Stimulated activated effector memory CD8-positive, alpha-beta T cell treated with anti-CD3 and anti-CD28 coated beads, Interleukin-12 subunit alpha, Interleukin-12 subunit beta, amount 100 ng/mL, for 72 hours (primary cell): ENCODE measurements at regions not wholly inside any gene's neighbourhood (a gene's known extent, or its start where the extent isn't known, plus 50 kb on each side); places are given as distances from the start of the nearest gene placed in this dataset.

Experiments
- ATAC-seq: fragments of 150-1000 bp; cut with Tn5 transposase; 2 replicates; pipeline ENCODE4 v1.10.0; 2021
- DNase-seq, 2 donors: peaks; one replicate each; pipeline ENCODE4 v3.0.0; 2021 to 2022; ENCODE audit warnings: low spot score in 2 of 2
- H3K27ac Mint-ChIP-seq: one replicate; pipeline ENCODE4 v1.8.0; 2022; ENCODE audit warnings: mild to moderate bottlenecking, mixed read lengths
- H3K36me3 Mint-ChIP-seq: one replicate; pipeline ENCODE4 v1.8.0; 2022; ENCODE audit warnings: mild to moderate bottlenecking, mixed read lengths
- H3K4me1 Mint-ChIP-seq: one replicate; pipeline ENCODE4 v1.8.0; 2022; ENCODE audit warnings: mixed read lengths
- H3K4me3 Mint-ChIP-seq: one replicate; pipeline ENCODE4 v1.8.0; 2022; ENCODE audit warnings: mild to moderate bottlenecking, mixed read lengths
- H3K9me3 Mint-ChIP-seq: one replicate; pipeline ENCODE4 v1.8.0; 2022; ENCODE audit warnings: mixed read lengths

- no peak overlapping the region for H3K27ac Mint-ChIP-seq
- peaks cover 5% of the 10 kb centered on the region for H3K4me1 Mint-ChIP-seq
- DNase-seq: no peak
Measured at GRCh38 chr5:174413567-174414314, 310.6 kb upstream of the MSX2 start.

GRCh38 chr5:174414315-174414710 lies 310.1 kb upstream of the MSX2 start:
- DNase-seq (no peak), ATAC-seq (no peak)
- Mint-ChIP-seq H3K4me1 (peaks cover 10% of the 10 kb centered on the region), H3K4me3 (no peak overlapping the region), H3K36me3 (no peaks in the 10 kb centered on the region), H3K27ac (no peak overlapping the region), H3K9me3 (peaks cover 3% of the 10 kb centered on the region)

More at GRCh38 chr5:174413567-174414314, 310.6 kb upstream of the MSX2 start:
- Mint-ChIP-seq H3K9me3 (peaks cover 6% of the 10 kb centered on the region), H3K36me3 (no peaks in the 10 kb centered on the region), H3K4me3 (no peak overlapping the region)
- no peak for ATAC-seq

GRCh38 chr5:174418809-174419539 lies 305.4 kb upstream of the MSX2 start:
- Mint-ChIP-seq H3K27ac (no peak overlapping the region), H3K36me3 (no peaks in the 10 kb centered on the region), H3K4me3 (peak overlapping the region; percentile 9), H3K4me1 (peaks cover 10% of the 10 kb centered on the region), H3K9me3 (no peaks in the 10 kb centered on the region)
- peak; percentile 43 for ATAC-seq
- DNase-seq: no peak

GRCh38 chr5:174419540-174420132 lies 304.7 kb upstream of the MSX2 start:
- H3K4me1 Mint-ChIP-seq: peaks cover 10% of the 10 kb centered on the region
- H3K9me3 Mint-ChIP-seq: no peaks in the 10 kb centered on the region
- no peak overlapping the region for H3K27ac Mint-ChIP-seq
- no peaks in the 10 kb centered on the region for H3K36me3 Mint-ChIP-seq
- H3K4me3 Mint-ChIP-seq: no peak overlapping the region
- ATAC-seq: peak; percentile 70
- peak; percentile 42 to 80 for DNase-seq

GRCh38 chr5:174420651-174421407 lies 303.6 kb upstream of the MSX2 start:
- no peak for DNase-seq
- H3K36me3 Mint-ChIP-seq: no peaks in the 10 kb centered on the region
- H3K27ac Mint-ChIP-seq: no peak overlapping the region
- ATAC-seq: no peak
- H3K4me3 Mint-ChIP-seq: no peak overlapping the region
- peaks cover 10% of the 10 kb centered on the region for H3K4me1 Mint-ChIP-seq
- no peaks in the 10 kb centered on the region for H3K9me3 Mint-ChIP-seq

- DNase-seq (no peak), ATAC-seq (no peak)
- H3K9me3 Mint-ChIP-seq: no peaks in the 10 kb centered on the region
- no peaks in the 10 kb centered on the region for H3K36me3 Mint-ChIP-seq
- peaks cover 10% of the 10 kb centered on the region for H3K4me1 Mint-ChIP-seq
- no peak overlapping the region for H3K4me3 Mint-ChIP-seq
- H3K27ac Mint-ChIP-seq: no peak overlapping the region
Measured at GRCh38 chr5:174421408-174421805, 303.0 kb upstream of the MSX2 start.

GRCh38 chr5:174423558-174423957 lies 300.8 kb upstream of the MSX2 start:
- no peak overlapping the region for H3K4me3 Mint-ChIP-seq
- no peak for ATAC-seq
- no peaks in the 10 kb centered on the region for H3K9me3 Mint-ChIP-seq
- H3K4me1 Mint-ChIP-seq: peaks cover 6% of the 10 kb centered on the region
- no peak overlapping the region for H3K27ac Mint-ChIP-seq
- H3K36me3 Mint-ChIP-seq: no peaks in the 10 kb centered on the region
- no peak for DNase-seq

GRCh38 chr5:174424219-174425053 lies 299.9 kb upstream of the MSX2 start:
- Mint-ChIP-seq H3K27ac (peak overlapping the region; percentile 3), H3K4me3 (no peak overlapping the region), H3K4me1 (no peaks in the 10 kb centered on the region), H3K36me3 (no peaks in the 10 kb centered on the region), H3K9me3 (no peaks in the 10 kb centered on the region)
- no peak for DNase-seq
- no peak for ATAC-seq

- DNase-seq (no peak), ATAC-seq (no peak)
- Mint-ChIP-seq H3K4me1 (no peaks in the 10 kb centered on the region), H3K27ac (peak overlapping the region; percentile 3), H3K9me3 (no peaks in the 10 kb centered on the region), H3K4me3 (no peak overlapping the region), H3K36me3 (no peaks in the 10 kb centered on the region)
Measured at GRCh38 chr5:174425271-174425963, 299.0 kb upstream of the MSX2 start.

GRCh38 chr5:174425964-174426290 lies 298.5 kb upstream of the MSX2 start:
- Mint-ChIP-seq H3K4me3 (no peak overlapping the region), H3K4me1 (no peaks in the 10 kb centered on the region), H3K27ac (no peak overlapping the region), H3K36me3 (no peaks in the 10 kb centered on the region), H3K9me3 (no peaks in the 10 kb centered on the region)
- no peak for ATAC-seq
- DNase-seq: no peak

- Mint-ChIP-seq H3K4me1 (no peaks in the 10 kb centered on the region), H3K27ac (no peak overlapping the region), H3K4me3 (no peak overlapping the region), H3K9me3 (no peaks in the 10 kb centered on the region), H3K36me3 (no peaks in the 10 kb centered on the region)
- no peak for DNase-seq
- no peak for ATAC-seq
Measured at GRCh38 chr5:174426388-174426787, 298.0 kb upstream of the MSX2 start.

GRCh38 chr5:174426851-174427250 lies 297.5 kb upstream of the MSX2 start:
- H3K27ac Mint-ChIP-seq: no peak overlapping the region
- no peaks in the 10 kb centered on the region for H3K9me3 Mint-ChIP-seq
- H3K4me1 Mint-ChIP-seq: no peaks in the 10 kb centered on the region
- ATAC-seq: no peak
- H3K4me3 Mint-ChIP-seq: no peak overlapping the region
- no peaks in the 10 kb centered on the region for H3K36me3 Mint-ChIP-seq
- DNase-seq: no peak

GRCh38 chr5:174427304-174427703 lies 297.1 kb upstream of the MSX2 start:
- Mint-ChIP-seq H3K4me3 (no peak overlapping the region), H3K9me3 (no peaks in the 10 kb centered on the region), H3K36me3 (no peaks in the 10 kb centered on the region), H3K27ac (no peak overlapping the region), H3K4me1 (no peaks in the 10 kb centered on the region)
- DNase-seq (no peak), ATAC-seq (no peak)

- no peaks in the 10 kb centered on the region for H3K4me1 Mint-ChIP-seq
- H3K9me3 Mint-ChIP-seq: no peaks in the 10 kb centered on the region
- H3K27ac Mint-ChIP-seq: no peak overlapping the region
- DNase-seq: no peak
- no peak for ATAC-seq
- no peak overlapping the region for H3K4me3 Mint-ChIP-seq
- H3K36me3 Mint-ChIP-seq: no peaks in the 10 kb centered on the region
Measured at GRCh38 chr5:174428895-174429294, 295.5 kb upstream of the MSX2 start.
